ENCODE measurements at regions not wholly inside any gene's neighbourhood (a gene's known extent, or its start where the extent isn't known, plus 50 kb on each side); places are given as distances from the start of the nearest gene placed in this dataset.
"Not testable (repeated sequence)": the region's sequence is repeated elsewhere in the genome, so short reads cannot be mapped to it uniquely, and the experiment has no call there.

DNA sequence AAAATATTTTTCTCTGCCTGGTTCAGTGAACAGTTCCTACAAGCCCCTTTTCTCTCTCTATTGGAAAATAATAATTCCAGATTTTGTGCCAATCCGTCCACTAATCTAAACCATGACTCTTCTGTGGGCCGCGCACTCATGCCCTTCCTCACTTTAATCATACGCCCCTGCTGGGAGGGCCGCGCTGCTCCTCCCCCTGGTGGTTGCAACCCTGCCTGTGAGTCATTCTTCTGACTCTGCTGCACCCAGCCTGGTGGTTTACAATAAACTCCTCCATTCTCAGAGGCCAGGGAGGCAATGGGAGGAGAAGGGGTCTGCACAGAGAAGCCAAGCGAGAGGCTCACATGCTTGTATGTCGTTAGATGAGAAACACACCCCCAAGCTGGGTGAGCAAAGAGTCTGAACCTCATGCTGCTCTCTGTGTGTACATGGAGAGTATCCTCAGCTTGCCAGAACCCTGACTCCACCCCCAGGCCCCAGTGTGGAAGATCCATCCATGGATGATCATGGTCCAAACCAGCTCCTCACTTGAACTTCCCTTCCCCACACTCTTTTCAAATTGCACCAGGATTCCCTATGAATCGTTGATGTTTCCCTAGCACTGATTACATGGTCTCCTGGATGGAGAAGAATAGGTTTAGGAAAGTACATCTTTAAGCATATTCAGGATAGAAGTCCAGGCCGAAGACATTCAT is 228.9 kb downstream of the ANKRD30B start:
- intact Hi-C loops (cut with DNase I) = no loop called here
- DNase-seq = peak in 1 of 42 donors; percentile 31

DNA sequence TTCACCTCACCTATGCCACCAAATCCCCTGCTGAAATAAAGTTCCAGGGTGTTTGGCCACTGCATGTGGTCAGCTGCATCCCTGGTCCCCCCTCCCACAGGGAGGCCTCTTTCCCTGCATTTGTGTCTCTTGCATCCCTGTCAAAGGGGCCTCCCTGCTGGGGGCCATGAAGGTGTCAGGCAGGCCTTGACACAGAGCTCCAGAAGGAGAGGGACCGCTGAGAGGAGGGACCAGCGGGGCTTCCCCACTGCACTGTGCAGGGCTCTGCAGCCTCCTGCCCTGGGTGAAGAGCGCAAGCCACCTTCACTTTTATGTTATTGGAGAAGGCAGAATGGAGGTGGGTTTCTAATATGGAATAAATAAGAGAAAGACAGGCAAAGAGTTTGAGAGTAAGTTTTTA is 230.2 kb downstream of the ANKRD30B start:
- intact Hi-C loops (cut with DNase I) = no loop called here
- peak in 1 of 42 donors; percentile 25 for DNase-seq

DNA sequence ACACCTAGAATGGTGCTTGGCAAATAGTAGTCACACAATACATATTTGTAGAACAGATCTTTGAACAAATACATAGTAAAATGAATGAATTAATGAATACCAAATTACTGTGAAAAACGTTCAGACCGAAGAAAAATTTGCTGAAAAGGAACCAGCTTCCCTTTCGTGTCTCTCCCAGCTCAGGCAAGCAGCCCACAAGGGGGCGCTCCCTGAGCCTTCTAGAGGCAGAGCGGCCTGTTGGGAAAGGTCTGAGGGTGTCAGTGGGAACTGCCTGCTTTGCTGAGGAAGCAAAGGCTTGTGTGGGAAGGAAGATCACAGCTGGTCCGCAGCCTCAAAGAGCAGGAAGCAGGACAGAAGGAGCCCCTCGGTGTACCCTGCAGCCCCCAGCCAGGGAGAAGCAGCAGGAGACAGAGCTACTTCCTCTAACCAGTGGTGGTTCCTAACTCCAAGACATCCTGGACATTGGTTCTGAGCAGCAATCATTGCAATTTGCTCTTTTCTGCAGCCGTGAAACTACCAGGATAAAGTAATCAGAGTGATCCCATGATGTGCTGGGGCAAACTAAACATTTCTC is 231.1 kb downstream of the ANKRD30B start:
- DNase-seq = peak in 35 of 42 donors; percentile 15 to 81 (median 63)
- intact Hi-C loops (cut with DNase I) = no loop called here

DNA sequence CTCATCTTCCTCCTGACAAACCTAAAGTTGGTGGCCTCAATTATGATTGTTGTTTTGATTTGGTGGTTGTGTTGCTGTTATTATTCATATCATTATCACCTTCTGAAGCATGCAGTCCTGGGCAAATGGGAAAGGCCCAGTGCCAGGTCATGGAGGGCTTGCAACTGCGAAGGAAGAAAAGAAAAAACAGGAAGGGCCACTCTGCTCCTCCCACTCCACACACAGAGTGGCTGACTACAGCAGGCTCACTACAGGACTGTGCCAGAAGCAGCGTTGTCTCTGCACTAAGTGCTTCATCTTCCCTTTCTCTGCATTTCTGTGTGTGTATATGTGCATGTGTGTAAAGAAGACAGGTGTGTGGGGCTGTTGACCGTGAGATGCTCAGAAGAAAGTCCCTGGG is 231.9 kb downstream of the ANKRD30B start:
- intact Hi-C loops (cut with DNase I) = loop anchor here (10.0 kb wide), 1 partner anchor 55 kb away; no protein-coding TSS in a partner anchor
- DNase-seq = no peak

DNA sequence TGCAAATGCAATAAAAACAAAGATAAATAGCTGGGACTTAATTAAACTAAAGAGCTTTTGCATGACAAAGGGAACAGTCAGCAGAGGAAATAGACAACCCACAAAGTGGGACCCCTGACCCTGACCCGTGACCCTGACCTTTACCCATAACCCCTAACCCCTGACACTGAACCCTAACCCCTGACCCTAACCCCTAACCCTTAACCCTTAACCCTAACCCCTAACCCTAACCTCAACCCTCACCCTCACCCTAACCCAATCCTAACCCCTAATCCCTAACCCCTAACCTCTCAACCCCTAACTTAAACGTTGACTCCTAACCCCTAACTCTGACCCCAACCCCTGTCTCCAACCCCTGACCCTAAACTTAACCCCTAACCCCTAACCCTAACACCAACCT is 236.6 kb downstream of the ANKRD30B start:
- intact Hi-C loops (cut with DNase I) = loop anchor here (10.0 kb wide), 1 partner anchor 60 kb away; no protein-coding TSS in a partner anchor
- not testable (repeated sequence) for DNase-seq

DNA sequence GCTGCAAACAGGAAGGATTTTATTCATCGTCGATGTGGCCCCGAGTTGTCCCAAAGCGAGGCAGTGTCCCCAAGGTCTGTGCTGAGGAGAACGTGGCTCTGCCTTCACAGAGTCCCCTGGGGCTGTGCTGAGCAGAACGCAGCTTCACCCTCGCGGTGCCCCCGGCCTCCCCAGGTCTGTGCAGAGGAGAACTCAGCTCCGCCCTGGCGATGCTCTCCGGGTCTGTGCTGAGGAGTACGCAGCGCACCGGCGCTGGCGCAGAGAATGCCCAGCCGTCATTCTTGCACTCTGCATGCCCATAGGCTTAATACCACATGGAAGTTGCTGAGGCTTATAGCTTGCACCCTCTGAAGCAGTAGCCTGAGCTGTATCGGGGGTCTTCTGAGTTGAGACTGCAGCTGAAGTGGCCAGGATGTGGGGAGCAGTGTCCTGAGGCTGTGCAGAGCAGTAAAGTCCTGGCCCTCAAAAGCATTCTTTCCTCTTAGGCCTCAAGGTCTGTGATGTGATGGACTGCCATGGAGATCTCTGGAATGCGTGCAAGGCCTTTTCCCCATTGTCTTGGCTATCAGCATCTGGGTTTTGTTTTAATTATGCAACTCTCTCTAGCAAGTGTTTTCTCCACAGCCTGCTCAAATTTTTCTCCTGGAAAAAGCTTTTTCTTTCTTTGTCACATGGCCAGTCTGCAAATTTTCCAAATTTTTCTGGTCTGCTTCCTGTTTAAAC is 237.5 kb downstream of the ANKRD30B start:
- intact Hi-C loops (cut with DNase I) = loop anchor here (10.0 kb wide), 1 partner anchor 61 kb away; no protein-coding TSS in a partner anchor
- not testable (repeated sequence) for DNase-seq

DNA sequence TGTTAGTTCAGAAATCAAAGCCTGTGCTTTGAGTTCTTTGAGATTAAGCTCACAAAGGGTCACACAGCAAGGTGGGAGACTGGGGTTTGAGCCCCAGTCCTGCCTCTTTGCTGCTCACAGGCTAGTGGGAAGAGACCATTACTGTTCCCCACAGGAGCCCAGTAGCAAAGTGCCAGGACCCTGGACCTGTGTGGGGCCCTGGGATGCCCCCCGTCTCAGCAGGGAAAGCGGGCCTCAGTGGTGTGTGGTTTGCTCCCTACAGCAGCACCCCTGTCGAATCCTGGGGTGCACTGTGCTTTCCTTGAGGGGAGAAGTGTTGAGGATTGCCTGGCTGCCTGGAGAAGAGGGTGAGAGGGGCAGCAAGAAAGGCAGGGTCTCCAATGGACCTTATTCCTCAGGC is 239.4 kb downstream of the ANKRD30B start:
- intact Hi-C loops (cut with DNase I) = loop anchor here (10.0 kb wide), 1 partner anchor 63 kb away; no protein-coding TSS in a partner anchor
- not testable (repeated sequence) for DNase-seq

DNA sequence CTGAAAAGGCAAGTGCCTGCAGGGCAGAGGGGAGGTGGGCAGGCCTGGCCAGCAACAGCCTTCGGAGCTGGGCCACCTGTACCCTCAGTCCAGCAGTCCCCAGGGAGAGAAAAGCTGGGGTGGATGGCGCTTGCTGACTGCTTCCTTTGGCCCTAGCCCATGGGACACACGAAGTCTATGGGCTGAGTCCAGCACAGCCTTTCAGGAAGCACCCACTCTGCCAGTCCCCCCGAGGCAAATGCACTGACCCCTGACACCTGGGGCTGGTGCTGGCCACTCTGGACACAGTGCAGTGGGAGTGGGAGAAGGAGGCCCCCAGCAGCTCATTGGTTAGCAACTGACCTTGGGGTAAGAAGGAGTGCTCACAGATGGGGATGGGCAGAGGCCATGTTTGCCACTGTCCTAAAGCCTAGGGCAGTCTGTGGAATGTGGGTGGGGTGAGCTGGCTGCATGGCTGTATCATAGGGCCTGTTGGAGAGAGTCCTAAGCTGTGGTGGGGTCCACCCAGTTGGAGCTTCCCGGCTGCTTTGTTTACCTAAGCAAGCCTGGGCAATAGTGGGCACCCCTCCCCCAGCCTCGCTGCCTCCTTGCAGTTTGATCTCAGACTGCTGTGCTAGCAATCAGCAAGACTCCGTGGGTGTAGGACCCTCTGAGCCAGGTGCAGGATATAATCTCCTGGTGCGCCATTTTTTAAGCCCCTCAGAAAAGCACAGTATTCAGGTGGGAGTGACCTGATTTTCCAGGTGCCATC is 240.2 kb downstream of the ANKRD30B start:
- intact Hi-C loops (cut with DNase I) = loop anchor here (10.0 kb wide), 1 partner anchor 63 kb away; no protein-coding TSS in a partner anchor
- DNase-seq = not testable (repeated sequence)

DNA sequence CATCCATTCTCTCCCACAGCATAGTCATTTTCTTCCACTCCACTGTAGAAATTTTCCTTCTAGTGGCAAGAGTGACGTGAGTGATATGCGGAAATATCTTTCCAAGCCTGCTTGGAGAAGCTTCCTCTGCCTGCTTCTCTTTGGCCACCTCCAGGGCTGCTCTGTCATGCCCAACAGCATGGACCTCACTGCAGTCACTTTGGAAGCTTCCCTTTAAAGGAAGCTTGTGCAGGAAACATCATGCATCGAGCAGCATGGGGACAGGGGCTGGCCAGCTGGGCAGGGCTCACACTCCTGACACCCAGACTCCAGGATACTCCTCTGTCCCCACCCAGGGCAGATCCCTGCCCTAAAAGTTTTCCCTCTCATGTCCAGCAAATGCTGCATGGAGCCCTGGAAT is 241.6 kb downstream of the ANKRD30B start:
- intact Hi-C loops (cut with DNase I) = loop anchor here (10.0 kb wide), 1 partner anchor 65 kb away; no protein-coding TSS in a partner anchor
- not testable (repeated sequence) for DNase-seq

DNA sequence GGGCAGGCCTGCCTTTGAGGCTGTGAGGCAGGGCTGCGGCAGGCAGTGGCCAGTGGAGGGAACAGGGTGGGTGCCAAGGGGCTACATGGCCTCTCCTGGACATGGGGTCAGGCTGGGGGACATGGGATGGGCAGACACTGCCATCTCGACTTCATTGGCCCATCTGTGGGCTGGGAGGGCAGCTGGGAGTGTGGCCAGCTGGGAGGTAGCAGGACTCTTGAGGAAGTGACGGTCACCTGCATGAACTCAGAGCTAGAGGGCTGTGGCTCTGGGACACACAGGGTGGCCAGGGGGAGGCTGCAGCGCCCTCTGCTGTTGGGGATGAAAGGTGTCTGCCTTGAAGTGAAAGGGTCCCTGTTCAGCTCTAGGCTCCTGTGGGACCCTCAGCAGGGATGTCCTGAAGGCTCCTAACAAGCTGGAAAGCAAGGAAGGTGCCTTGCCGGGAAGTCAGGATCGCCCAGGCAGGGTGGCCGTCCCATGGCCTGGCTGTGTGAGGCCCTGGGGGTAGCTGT is 244.0 kb downstream of the ANKRD30B start:
- DNase-seq; intact Hi-C loops (cut with DNase I): not testable (repeated sequence)

DNA sequence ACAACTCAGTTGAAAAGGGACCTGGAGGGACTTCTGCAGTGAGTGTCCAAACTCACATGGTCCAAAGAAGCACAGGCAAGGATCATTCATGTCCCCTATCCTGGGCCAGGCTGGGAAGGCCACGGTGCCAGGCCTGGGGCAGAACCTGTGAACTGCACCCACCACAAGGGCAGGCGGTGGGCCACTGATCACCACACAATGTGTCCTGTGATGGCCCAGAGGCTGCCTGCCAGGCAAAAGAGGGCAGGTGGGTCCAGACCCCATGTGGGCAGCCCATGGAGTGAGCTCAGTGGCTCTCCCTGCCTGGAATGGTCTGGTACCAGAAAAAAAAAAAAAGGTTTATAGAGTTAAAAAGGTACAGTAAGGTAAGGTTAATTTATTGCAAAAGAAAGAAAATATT is 244.8 kb downstream of the ANKRD30B start:
- DNase-seq; intact Hi-C loops (cut with DNase I): not testable (repeated sequence)

DNA sequence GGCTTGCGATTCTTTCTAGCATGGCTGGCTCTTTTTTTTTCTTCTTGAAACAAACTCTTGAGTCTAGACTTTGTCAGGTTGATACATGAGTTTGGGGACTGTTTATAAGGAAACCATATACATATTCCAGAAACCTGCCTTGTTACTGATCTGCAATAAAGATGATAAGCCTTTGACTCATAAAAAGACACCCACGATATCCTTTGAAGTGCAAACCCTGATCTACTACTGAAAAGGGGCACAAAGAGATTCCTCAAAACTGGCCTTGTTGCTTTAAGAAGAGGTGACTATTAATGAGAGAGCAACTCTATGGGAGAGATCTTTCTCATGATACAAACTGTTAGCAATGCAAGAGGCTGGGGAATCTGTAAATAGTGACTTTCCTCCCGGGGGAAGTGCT is 247.1 kb downstream of the ANKRD30B start:
- intact Hi-C loops (cut with DNase I); DNase-seq: not testable (repeated sequence)

DNA sequence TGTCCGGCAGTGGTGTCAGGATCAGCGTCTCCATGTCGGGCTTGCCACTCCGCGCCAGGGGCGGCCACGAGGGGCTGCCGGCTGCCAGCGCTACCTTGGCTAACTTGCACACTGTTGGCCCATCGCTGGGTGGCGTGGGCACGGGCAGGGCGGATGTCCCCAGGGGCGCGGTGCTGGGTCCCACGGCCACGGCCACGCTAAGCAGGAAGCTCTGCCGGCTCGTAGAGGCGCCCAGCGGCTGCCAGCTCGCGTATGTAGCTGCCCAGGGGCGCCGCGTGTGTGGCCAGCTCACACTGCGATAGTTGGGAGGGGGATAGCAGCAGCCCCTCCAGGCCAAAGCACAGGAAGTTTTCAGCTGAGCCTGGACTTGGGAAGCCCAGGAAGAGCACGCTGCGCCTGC is 249.4 kb downstream of the ANKRD30B start:
- intact Hi-C loops (cut with DNase I) = no loop called here
- no peak for DNase-seq

DNA sequence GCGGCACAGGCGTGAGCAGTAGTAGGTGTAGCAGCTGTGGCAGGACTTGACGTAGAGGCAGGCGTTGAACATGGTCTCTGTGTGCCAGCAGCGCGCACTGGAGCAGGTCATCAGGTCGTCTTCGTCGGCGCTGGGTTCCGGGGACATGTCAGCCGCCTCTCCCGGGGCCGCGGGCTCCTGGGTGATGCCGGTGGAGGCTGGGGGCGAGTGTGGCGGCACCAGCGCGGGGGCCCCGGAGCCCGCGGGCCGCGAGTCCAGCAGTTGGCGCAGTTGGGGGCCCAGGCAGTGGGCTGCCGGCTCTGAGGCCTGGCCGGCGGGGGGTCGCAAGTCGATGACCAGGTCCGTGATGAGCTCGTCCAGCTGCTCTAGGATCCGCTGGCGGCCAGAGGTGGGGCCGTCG is 249.9 kb downstream of the ANKRD30B start:
- DNase-seq = peak in 1 of 42 donors; percentile 16
- intact Hi-C loops (cut with DNase I) = not testable (repeated sequence)

DNA sequence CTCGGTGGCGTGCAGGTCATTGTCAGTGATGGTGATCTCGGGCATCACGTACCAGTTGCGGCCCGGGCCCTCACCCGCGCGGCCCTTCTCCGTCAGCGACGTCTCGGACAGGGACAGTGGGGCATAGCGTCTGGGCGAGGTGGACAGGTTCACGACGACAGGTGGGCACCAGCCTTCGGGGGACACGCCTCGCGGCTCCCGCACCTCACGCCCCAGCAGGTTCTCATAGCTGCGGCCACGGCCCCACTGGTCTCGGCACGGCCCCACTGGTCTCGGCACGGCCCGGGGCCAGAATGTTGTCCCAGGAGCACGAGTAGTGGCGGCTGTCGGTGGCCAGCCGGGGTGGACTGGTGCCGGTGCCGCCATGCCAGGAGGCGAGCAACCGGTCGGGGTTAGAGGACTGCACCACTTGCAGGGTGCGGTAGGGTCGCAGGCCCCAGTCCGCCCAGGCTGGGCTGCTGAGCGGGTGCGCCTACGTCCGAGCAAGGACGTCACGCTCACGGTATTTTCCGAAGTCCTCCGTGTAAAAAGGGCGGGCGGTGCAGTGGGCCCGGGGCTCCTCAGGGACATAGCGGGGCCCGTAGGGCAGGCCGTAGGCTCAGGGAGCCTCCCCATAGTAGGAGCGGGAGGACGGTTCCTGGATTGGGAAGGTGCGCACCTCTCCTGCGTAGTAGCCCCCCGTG is 250.5 kb downstream of the ANKRD30B start:
- DNase-seq = peak in 1 of 42 donors; percentile 27
- intact Hi-C loops (cut with DNase I) = not testable (repeated sequence)

DNA sequence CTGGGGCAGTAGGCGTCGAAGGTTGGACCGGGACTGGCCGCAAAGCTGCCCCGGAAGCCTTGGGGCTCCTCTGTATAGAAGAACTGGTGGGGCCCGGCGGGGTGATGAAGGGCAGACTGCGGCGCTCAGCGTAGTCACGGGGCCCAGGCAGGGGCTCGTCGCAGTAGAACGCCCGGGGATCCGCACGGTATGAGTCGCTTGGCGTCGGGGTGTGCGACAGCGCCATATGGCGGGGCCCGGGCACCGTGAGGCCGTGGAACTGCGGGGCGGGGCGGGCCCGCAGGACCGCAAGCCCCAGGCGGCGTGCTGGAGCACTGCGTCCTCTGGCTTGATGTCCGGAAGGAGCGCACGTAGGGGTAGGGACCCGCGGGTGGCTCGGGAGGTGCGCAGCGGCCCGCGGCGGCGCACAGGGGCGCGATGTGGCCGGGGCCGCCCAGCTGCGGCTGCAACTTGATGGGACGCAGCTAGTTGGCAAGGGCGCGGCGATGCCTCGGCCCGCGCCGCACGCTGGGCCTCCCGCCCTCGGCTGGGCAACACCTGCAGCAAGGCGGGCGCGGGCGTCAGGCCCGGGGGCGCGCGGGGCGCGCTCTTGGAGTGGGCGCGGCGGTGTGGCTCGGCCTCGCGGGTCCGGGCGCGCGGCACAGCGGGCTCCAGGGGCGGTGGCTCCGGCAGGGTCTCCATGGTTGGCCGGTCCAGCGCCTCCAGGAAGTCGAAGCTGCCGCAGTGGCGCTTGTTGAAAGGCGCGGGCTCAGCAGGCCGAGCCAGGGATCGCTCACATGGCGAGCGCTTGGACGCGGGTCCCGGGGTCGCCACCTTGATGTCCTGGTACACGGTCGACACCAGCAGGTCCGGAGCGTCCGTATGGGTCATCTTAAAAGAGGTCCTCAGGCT is 251.4 kb downstream of the ANKRD30B start:
- peak in 2 of 42 donors; percentile 29 to 31 for DNase-seq
- intact Hi-C loops (cut with DNase I) = no loop called here

All from head of caudate nucleus (tissue), 42 donors.